HG03025 (cell line): ENCODE measurements at regions not wholly inside any gene's neighbourhood (a gene's known extent, or its start where the extent isn't known, plus 50 kb on each side); places are given as distances from the start of the nearest gene placed in this dataset.

ENCODE experiments used
- ATAC-seq: cut with Tn5 transposase; IDR thresholded peaks from one replicate; pipeline ENCODE4 v1.9.1; 2021; ENCODE audit warnings: mild to moderate bottlenecking, moderate library complexity; ENCODE audit not compliant: unreplicated experiment, low FRiP score

GRCh38 chr3:176933704-176934103 lies 263.6 kb downstream of the TBL1XR1 start:
- ATAC-seq: no peak

GRCh38 chr3:176932433-176932832 lies 264.8 kb downstream of the TBL1XR1 start:
- ATAC-seq: no peak

- ATAC-seq: no peak
Observed at GRCh38 chr3:176931991-176932390, 265.3 kb downstream of the TBL1XR1 start.

GRCh38 chr3:176930942-176931341 lies 266.3 kb downstream of the TBL1XR1 start:
- ATAC-seq: no peak

GRCh38 chr3:176928582-176928931 lies 268.7 kb downstream of the TBL1XR1 start:
- no peak for ATAC-seq

GRCh38 chr3:176927706-176928581 lies 269.3 kb downstream of the TBL1XR1 start:
- ATAC-seq: no peak

GRCh38 chr3:176927280-176927679 lies 270.0 kb downstream of the TBL1XR1 start:
- ATAC-seq: no peak

GRCh38 chr3:176926688-176927087 lies 270.6 kb downstream of the TBL1XR1 start:
- no peak for ATAC-seq

- no peak for ATAC-seq
Observed at GRCh38 chr3:176926034-176926433, 271.2 kb downstream of the TBL1XR1 start.

GRCh38 chr3:176920766-176921160 lies 276.5 kb downstream of the TBL1XR1 start:
- no peak for ATAC-seq

GRCh38 chr3:176919836-176920765 lies 277.2 kb downstream of the TBL1XR1 start:
- ATAC-seq: no peak

- ATAC-seq: no peak
Observed at GRCh38 chr3:176916777-176917176, 280.5 kb downstream of the TBL1XR1 start.

- ATAC-seq: no peak
Observed at GRCh38 chr3:176914764-176915163, 282.5 kb downstream of the TBL1XR1 start.

- no peak for ATAC-seq
Observed at GRCh38 chr3:176911579-176911978, 285.7 kb downstream of the TBL1XR1 start.

- ATAC-seq: no peak
Observed at GRCh38 chr3:176909044-176909443, 288.2 kb downstream of the TBL1XR1 start.

- no peak for ATAC-seq
Observed at GRCh38 chr3:176906046-176906905, 291.0 kb downstream of the TBL1XR1 start.

- ATAC-seq: no peak
Observed at GRCh38 chr3:176905331-176905730, 292.0 kb downstream of the TBL1XR1 start.

GRCh38 chr3:176904506-176904905 lies 292.8 kb downstream of the TBL1XR1 start:
- ATAC-seq: no peak

GRCh38 chr3:176896640-176897039 lies 300.6 kb downstream of the TBL1XR1 start:
- no peak for ATAC-seq

- no peak for ATAC-seq
Observed at GRCh38 chr3:176896165-176896564, 301.1 kb downstream of the TBL1XR1 start.
